ENCODE measurements at regions not wholly inside any gene's neighbourhood (a gene's known extent, or its start where the extent isn't known, plus 50 kb on each side); places are given as distances from the start of the nearest gene placed in this dataset.
"Not testable (repeated sequence)": the region's sequence is repeated elsewhere in the genome, so short reads cannot be mapped to it uniquely, and the experiment has no call there.

DNA sequence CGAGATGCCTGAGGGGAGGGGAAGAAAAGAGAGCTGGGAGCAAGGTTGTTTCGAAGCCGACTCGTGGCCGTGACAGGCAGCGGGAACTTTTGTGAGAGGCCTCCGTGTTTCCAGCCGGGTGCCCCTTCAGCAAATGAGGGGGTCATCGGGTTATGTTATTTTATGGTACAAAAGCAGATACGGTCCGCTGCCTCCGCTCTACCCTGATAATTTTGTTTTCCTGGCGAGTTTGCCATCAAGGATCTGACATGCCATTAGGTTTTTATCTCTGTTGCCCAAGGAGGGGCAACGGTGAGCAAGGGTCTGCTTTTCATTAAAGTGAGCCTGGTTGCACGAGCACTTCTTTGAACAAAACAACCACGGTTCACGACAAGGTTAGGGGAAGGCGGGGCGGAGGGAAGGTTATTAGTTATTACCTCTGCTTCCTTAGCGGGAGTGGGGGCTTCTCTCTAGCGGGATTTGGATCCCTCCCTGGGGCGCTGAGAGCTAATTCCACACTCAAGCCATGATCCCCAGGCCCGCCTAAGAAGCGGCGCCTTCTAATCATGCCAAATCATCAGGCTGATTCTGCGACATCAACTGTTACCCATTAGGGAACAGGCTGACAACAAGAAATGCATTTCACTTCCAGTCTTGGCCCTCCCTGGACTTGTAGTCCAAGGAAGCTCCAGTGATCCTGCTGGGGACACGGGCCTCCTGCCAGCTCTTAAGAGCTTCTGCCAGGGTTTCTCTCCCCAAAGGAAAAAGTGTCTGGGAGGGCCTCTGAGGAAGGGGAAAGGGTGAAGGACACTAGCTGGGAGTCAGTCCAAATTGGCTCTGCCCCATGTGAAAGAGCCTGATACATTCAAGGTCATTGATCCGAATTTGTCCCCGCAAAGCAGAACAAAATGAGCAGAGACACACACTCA, 617.7 kb downstream of the MID1IP1 start:
- no peak for DNase-seq

GRCh38 chrX:39421006-39421405, 619.7 kb downstream of the MID1IP1 start:
- DNase-seq = no peak

- no peak for DNase-seq
Observed at GRCh38 chrX:39425124-39425806, 624.0 kb downstream of the MID1IP1 start.

GRCh38 chrX:39426101-39426500, 624.8 kb downstream of the MID1IP1 start:
- no peak for DNase-seq

DNA sequence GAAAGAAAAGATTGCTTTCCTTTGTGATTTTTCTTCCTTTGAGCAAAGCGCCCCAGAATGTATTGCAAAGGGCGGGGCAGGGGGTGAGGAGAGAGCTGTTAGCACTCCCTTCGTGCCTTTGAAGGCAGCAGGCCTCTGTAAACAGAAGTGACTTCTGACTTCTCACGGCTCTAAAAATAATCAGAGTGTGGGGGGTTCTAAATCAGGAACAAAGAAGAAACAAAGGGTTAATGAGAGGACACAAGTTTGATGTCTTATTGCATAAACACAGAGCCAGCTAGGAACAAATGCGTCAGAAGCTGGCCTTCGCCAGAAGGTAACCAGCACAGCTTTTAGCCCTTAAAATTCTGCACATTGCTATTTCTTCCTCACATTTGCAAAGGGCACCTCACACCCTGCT, 626.2 kb downstream of the MID1IP1 start:
- DNase-seq = no peak

GRCh38 chrX:39427906-39428305, 626.6 kb downstream of the MID1IP1 start:
- DNase-seq = no peak

DNA sequence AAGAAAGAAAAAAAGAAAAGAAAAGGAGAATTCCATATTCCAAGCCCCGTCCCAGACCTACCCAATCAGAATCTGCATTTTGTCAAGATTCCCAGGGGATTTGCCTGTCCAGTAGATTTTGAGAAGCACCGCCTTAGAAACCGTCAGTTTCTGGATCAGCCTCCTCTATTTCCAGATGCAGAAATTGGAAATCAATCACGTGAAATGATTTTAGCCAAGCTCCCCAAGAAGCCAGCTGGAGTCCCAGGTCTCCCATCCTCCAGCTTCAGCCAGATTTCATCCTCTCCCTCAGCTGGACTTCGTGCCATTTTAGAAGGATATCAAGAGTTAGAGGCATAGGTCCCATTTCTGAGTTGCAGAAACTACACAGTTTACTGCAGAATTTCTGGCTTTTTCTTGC, 629.3 kb downstream of the MID1IP1 start:
- DNase-seq = no peak

DNA sequence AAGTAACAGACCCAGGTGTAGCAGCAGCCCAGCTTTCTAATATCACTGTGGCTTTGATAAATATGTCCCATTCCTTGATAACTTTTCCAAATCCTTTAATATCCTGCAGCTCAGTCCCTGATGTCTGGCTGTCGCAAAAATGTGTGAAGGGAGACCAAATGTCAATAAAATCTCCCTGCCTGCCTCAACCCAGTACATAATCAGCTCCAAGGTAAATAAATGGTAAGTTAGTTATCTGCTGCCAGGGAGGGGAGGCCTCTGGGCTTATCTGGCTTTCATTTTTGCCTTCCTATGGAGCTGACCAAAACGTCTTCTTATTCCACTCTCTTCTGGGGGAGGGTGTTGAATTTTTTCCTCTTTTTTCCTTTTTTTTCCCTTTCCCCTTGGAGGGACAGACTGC, 630.6 kb downstream of the MID1IP1 start:
- DNase-seq = no peak

DNA sequence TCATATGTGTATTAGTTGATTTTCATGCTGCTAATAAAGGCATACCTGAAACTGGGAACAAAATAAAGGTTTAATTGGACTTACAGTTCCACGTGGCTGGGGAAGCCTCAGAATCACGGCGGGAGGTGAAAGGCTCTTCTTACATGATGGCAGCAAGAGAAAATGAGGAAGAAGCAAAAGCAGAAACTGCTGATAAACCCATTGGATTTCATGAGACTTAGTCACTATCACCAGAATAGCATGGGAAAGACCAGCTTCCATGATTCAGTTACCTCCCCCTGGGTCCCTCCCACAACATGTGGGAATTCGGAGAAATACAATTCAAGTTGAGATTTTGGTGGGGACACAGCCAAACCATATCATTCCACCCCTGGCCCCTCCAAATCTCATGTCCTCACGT, 633.4 kb downstream of the MID1IP1 start:
- DNase-seq = not testable (repeated sequence)

DNA sequence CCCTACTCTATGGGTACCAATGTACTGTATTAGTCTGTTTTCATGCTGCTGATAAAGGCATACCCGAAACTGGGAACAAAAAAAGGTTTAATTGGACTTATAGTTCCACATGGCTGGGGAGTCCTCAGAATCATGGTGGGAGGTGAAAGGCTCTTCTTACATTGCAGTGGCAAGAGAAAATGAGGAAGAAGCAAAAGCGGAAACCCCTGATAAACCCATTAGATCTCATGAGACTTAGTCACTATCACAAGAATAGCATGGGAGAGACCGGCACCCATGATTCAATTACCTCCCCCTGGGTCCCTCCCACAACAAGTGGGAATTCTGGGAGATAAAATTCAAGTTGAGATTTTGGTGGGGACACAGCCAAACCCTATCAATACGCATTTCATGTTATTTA, 635.3 kb downstream of the MID1IP1 start:
- DNase-seq = not testable (repeated sequence)

DNA sequence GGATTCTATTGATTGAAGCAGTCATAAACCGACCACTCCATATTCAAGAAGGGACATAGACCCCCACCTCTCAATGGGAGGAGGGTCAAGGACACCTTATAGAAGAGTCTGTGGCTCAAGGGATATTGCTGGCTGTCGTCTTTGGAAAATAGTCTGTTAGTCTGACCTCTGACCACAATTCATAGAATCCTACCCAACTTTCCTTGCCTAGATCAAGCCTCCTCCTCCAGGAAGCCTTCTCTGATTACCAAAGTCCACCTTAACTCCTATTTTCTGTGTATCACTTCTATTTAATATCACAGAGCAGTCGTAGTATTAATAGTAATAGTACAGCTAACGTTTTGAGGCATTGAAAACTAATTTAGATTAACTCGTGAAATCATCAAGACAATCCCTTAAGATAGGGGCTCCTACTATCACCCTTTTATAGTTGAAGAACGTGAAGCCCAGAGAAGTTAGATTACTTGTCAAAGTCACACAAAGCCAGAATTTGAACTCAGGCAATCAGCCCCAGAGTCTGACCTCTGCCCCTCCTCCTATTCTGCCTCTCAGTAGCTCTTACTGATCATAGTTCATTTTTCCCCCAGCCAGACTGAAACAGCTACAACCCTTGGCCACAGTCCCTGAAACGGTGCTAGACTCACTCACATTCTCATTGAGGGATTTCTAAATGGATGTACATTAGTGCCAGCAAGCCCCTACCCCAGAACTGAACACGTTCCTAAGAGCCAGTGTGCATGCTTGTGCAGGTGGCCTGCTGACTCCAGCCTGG, 636.6 kb downstream of the MID1IP1 start:
- no peak for DNase-seq

DNA sequence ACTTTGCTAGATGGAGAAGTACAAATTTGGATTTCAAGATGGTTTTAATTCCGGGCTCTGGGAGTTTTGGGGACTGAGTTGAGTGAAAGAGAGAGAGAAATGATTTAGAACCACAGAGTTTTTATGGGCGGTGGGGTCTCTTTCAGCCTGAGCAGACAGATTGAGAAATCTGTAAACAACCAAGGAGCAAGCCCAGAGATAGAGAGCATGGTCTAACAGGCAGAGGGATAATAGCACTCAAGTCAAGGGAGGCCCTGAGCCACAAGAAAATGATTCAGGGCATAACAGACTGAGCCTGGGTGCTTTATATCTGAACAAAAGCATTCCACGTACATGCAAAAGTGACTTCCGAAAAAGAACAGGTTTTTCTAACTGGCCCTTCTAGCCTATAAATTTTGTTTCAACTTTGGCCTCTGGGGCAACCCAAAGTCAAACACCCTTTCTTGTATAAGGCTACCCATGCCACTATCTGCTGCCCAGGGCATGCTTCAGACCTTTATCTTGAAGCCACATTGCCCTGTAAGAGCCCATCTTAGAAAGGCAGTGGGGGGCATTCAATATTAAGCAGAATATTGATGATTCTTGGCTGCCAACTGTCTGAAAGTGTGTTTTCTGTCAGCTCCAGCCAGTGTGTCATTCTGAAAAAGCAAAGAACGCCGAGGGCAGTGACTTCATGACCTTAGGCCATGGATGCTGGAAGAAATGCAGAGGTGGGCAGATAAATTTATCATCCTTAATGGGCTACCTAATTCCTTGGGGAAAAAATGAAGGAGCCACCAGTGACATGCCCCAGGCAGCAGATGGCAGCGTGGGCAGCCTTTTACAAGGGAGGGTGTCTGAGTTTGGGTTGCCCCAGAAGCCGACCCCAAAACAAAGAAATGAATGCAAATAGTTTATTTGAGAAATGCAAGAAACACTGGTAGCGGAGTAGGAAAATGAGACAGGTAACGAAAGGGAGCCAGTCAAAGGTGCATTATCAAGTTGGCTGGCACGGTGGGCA, 637.6 kb downstream of the MID1IP1 start:
- peak; percentile 3 for DNase-seq

GRCh38 chrX:39439906-39440798, 638.9 kb downstream of the MID1IP1 start:
- DNase-seq = no peak

- DNase-seq = no peak
Observed at GRCh38 chrX:39440799-39441284, 639.6 kb downstream of the MID1IP1 start.

DNA sequence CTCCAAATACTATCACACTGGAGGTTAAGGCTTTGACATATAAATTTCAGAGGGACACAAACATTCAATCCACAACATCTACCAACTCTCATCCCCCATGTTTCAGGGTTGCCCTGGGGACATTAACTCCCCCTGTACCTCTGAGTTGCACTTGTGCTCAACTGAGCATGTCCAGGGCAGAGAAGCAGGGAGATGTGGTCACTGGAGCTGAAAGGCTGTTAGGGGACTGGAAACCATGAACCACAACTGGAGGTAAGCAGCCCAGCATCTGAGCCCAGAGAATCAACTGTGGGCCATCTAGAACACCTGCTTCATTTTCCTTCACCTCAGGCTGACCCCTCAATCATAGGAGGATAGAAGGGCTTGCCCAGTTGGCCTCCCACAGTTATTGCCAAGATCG, 641.1 kb downstream of the MID1IP1 start:
- DNase-seq = no peak

DNA sequence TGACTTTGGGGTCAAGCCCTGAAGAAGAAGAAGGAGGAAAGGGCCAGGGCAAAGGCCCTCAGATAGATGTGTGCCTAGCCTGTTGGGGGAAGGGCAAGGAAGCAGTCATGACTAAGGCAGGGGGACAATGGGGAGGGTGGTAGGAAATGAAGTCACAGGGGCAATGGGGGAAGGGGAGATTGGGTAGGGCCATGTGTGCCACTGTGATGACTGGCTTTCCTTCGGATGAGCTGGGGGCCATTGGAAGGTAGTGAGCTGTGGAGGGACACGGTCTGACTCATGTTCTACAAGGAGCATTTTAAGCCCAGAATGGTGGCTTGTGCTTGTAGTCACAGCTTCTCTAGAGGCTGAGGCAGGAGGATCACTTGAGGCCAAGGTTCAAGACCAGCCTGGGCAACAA, 642.0 kb downstream of the MID1IP1 start:
- no peak for DNase-seq

DNA sequence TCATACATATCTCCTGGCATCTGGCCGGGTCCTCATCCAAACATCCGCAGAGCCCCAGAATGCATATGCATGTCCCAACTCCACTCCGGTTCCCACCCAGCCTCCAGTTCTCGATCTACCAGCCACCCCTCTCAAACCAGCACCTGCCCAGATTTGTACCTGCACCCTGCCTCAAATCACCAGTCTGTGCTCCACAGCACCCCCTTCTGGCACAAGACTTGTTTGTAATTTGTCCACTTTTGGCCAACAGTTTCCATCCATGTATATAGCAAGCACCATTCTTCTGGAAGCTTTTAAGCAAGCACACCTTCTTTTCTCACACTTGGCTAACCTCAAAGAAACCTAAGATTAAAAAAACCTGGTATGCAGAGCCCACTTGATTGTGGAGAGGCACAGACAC, 644.1 kb downstream of the MID1IP1 start:
- DNase-seq = no peak

DNA sequence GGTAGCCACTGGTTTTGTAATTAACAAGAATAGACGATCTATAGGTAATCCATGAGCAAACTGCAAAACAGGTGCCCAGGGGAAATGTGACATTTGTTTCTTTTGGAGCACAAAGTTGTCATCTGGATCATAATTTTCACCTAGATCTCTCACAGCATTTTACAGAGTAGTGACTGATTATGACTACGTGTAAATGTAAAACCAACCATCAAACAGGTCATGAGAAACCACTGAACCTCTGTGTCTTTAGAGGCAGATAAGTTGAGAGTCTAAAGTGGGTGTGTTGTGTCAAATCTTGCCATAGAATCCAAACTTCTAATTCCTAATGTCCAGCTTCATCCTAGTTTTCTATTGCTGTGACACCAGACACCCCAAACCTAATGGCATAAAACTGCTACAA, 648.1 kb downstream of the MID1IP1 start:
- DNase-seq = no peak

DNA sequence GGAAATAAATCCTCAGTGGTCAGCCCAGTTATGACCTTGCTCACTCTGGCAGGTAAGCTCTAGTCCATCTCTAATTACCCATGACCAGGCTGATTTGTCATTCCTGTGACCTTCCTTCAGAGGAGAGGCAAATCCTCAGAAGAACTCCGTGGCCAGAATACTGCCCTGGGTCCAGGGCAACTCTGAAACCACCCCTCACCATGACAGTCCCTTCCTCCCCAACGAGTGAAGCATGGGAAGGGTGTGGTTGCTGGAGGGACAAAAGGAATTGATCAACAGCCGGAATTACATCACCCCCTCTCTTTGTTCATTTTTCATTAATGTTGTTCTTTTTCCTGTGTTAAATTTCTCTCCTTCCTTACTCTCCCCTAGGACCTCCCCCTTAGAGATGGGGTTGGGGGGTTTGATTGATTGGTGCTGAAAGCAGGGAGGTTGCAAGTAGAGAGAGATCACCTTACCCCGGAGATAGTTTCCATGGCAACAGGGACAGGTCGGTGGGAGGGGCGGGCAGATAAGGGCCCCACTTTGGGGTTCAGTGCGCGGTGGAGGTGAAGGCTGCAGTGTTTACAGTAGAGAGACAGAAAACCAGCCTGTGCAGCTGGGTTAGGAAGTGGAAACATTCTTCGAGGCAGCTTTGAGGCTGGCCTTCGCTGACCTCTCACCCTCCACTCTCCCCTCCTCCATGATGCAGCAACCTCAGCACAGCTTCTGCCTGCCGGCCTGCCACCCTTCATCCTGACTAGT, 647.4 kb downstream of the BCOR start:
- peak; percentile 21 for DNase-seq

DNA sequence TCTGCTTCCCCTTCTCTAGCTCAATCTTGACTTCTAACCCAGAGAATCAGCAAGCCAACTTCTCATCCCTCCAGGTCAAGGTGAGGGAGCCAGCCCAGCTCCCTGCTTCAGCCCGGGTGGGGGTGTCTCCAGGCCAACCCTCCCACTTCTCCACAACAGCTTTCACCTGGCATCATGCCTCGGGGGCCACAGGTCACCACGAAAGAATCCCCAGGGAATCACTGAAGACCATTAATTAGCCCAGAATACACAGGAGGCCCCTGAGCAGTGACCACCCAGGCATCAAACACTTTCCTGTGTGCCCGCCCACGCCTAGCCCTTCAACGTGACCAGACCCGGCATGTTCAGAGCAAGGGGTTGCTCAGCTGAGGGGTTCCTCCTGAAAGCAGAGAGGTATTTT, 646.7 kb downstream of the BCOR start:
- no peak for DNase-seq

Data from NCI-H2171 treated with DMSO at 0.1 percent for 48 hours (cell line).